Common myeloid progenitor, CD34-positive (primary cell): ENCODE measurements at regions not wholly inside any gene's neighbourhood (a gene's known extent, or its start where the extent isn't known, plus 50 kb on each side); places are given as distances from the start of the nearest gene placed in this dataset.

ENCODE experiments used
- CTCF ChIA-PET: fragments of 350-600 bp; sonication (Branson Sonifier 250); formaldehyde crosslinking; loops from one replicate; lab custom pipeline; 2021; ENCODE audit warnings: antibody characterized with exemption; lab: Charles Lee
- POLR2A ChIA-PET: fragments of 350-600 bp; sonication (Branson Sonifier 250); formaldehyde crosslinking; loops from one replicate; lab custom pipeline; 2021; ENCODE audit warnings: antibody characterized with exemption; lab: Charles Lee
- DNase-seq, 3 donors: peaks; one replicate each; pipeline versions ENCODE4 v3.0.0 to v3.0.0-alpha.2; 2013
- H3K27ac ChIP-seq, 2 experiments: 1 replicate in 1 of 2; 2 replicates in 1 of 2; pipeline ENCODE4 v1.7.0; 2013; ENCODE audit warnings: inconsistent platforms in 2 of 2, low read length in 2 of 2, mild to moderate bottlenecking in 2 of 2, low read depth in 1 of 2, moderate library complexity in 1 of 2; ENCODE audit not compliant: severe bottlenecking in 2 of 2, insufficient read depth in 1 of 2, poor library complexity in 1 of 2
- H3K27me3 ChIP-seq, 5 experiments: replicated peaks in 2 of 5; 1 replicate in 3 of 5; 2 replicates in 2 of 5; pipeline versions ENCODE4 v1.6.1 to v1.7.0; 2013; ENCODE audit warnings: low read length in 4 of 5, mild to moderate bottlenecking in 2 of 5, moderate library complexity in 2 of 5, inconsistent platforms in 1 of 5; ENCODE audit not compliant: insufficient read depth in 5 of 5, control insufficient read depth in 4 of 5
- H3K36me3 ChIP-seq, 4 experiments: 1 replicate in 2 of 4; 2 replicates in 2 of 4; pipeline versions ENCODE4 v1.6.1 to v1.7.0; 2013; ENCODE audit warnings: low read length in 3 of 4, control low read depth in 1 of 4, mild to moderate bottlenecking in 1 of 4; ENCODE audit not compliant: control insufficient read depth in 4 of 4, insufficient read depth in 4 of 4
- H3K4me1 ChIP-seq, 4 experiments: 1 replicate in 3 of 4; 2 replicates in 1 of 4; pipeline versions ENCODE4 v1.6.1 to v1.7.1; 2013; ENCODE audit warnings: low read length in 3 of 4, mild to moderate bottlenecking in 3 of 4, control low read depth in 1 of 4, inconsistent platforms in 1 of 4, moderate library complexity in 1 of 4; ENCODE audit not compliant: control insufficient read depth in 4 of 4, insufficient read depth in 4 of 4; ENCODE audit errors: control extremely low read depth in 1 of 4
- H3K4me3 ChIP-seq, 7 experiments: 1 replicate in 4 of 7; 2 replicates in 3 of 7; pipeline versions ENCODE4 v1.5.1 to v1.7.0; 2013; ENCODE audit warnings: mild to moderate bottlenecking in 7 of 7, low read length in 6 of 7, moderate library complexity in 6 of 7, inconsistent platforms in 2 of 7, low read depth in 2 of 7, control low read depth in 1 of 7; ENCODE audit not compliant: insufficient read depth in 4 of 7, control insufficient read depth in 1 of 7; ENCODE audit errors: extremely low read depth in 1 of 7
- H3K9me3 ChIP-seq, 5 experiments: 1 replicate in 4 of 5; 2 replicates in 1 of 5; pipeline versions ENCODE4 v1.6.1 to v1.7.1; 2013; ENCODE audit warnings: low read length in 4 of 5, mild to moderate bottlenecking in 2 of 5, inconsistent platforms in 1 of 5, low read depth in 1 of 5, moderate library complexity in 1 of 5; ENCODE audit not compliant: control insufficient read depth in 4 of 5, insufficient read depth in 2 of 5; ENCODE audit errors: control extremely low read depth in 1 of 5
- WGBS: methylation state at CpG from one replicate; pipeline ENCODE4 v1.1.5; 2013; ENCODE audit not compliant: insufficient coverage; 5-methylcytosine and 5-hydroxymethylcytosine counted together

GRCh38 chrX:82589410-82589809 is 918.7 kb upstream of the POU3F4 start:
- no peaks in the 10 kb centered on the region for H3K36me3 ChIP-seq
- no peak for DNase-seq
- H3K9me3 ChIP-seq: no peaks in the 10 kb centered on the region
- no peak overlapping the region for H3K4me3 ChIP-seq
- ChIA-PET CTCF (no interaction called here), POLR2A (no interaction called here)
- no peaks in the 10 kb centered on the region for H3K27me3 ChIP-seq
- no peak overlapping the region for H3K27ac ChIP-seq
- no peaks in the 10 kb centered on the region for H3K4me1 ChIP-seq
- WGBS: no CpG with 5 or more reads among the region's 5 CpGs

GRCh38 chrX:82591421-82591820 is 916.7 kb upstream of the POU3F4 start:
- no peaks in the 10 kb centered on the region for H3K9me3 ChIP-seq
- ChIA-PET CTCF (no interaction called here), POLR2A (no interaction called here)
- no peaks in the 10 kb centered on the region for H3K4me1 ChIP-seq
- 70% methylated on average over 1 of the region's 3 CpGs for WGBS
- H3K4me3 ChIP-seq: no peak overlapping the region
- no peaks in the 10 kb centered on the region for H3K36me3 ChIP-seq
- H3K27ac ChIP-seq: no peak overlapping the region
- H3K27me3 ChIP-seq: no peaks in the 10 kb centered on the region
- DNase-seq: no peak

- POLR2A ChIA-PET: no interaction called here
- no peaks in the 10 kb centered on the region for H3K27me3 ChIP-seq
- CTCF ChIA-PET: no interaction called here
- H3K36me3 ChIP-seq: no peaks in the 10 kb centered on the region
- H3K4me3 ChIP-seq: no peak overlapping the region
- WGBS: no CpG with 5 or more reads among the region's 1 CpG
- no peaks in the 10 kb centered on the region for H3K9me3 ChIP-seq
- no peaks in the 10 kb centered on the region for H3K4me1 ChIP-seq
- no peak overlapping the region for H3K27ac ChIP-seq
- DNase-seq: no peak
These were observed 881.1 kb upstream of the POU3F4 start for GRCh38 chrX:82626978-82627377.

GRCh38 chrX:82627568-82627967 is 880.5 kb upstream of the POU3F4 start:
- H3K4me3 ChIP-seq: no peak overlapping the region
- WGBS: 82% methylated on average over 3 of the region's 4 CpGs
- H3K36me3 ChIP-seq: no peaks in the 10 kb centered on the region
- DNase-seq: no peak
- POLR2A ChIA-PET: no interaction called here
- no peaks in the 10 kb centered on the region for H3K9me3 ChIP-seq
- H3K27ac ChIP-seq: no peak overlapping the region
- H3K27me3 ChIP-seq: no peaks in the 10 kb centered on the region
- H3K4me1 ChIP-seq: no peaks in the 10 kb centered on the region
- CTCF ChIA-PET: no interaction called here

GRCh38 chrX:82648062-82648461 is 860.0 kb upstream of the POU3F4 start:
- no peak for DNase-seq
- CTCF ChIA-PET: no interaction called here

GRCh38 chrX:82649645-82650044 is 858.4 kb upstream of the POU3F4 start:
- Histone ChIP-seq H3K4me1 (no peaks in the 10 kb centered on the region), H3K27ac (no peak overlapping the region), H3K27me3 (no peaks in the 10 kb centered on the region), H3K36me3 (no peaks in the 10 kb centered on the region), H3K4me3 (no peak overlapping the region), H3K9me3 (peaks cover 0 to 4% (median 0%) of the 10 kb centered on the region in 5 experiments)
- DNase-seq: no peak
- ChIA-PET POLR2A (no interaction called here), CTCF (interaction anchor here (0.6 kb wide), 1 partner anchor 11 kb away, joined by 3 read pairs; no protein-coding TSS in a partner anchor)
- 79% methylated on average over 2 of the region's 5 CpGs for WGBS

More at GRCh38 chrX:82648062-82648461, 860.0 kb upstream of the POU3F4 start:
- no peaks in the 10 kb centered on the region for H3K27me3 ChIP-seq
- no CpG with 5 or more reads among the region's 2 CpGs for WGBS
- H3K9me3 ChIP-seq: peaks cover 0 to 4% (median 0%) of the 10 kb centered on the region in 5 experiments
- H3K27ac ChIP-seq: no peak overlapping the region
- H3K36me3 ChIP-seq: no peaks in the 10 kb centered on the region
- POLR2A ChIA-PET: no interaction called here
- no peak overlapping the region for H3K4me3 ChIP-seq
- no peaks in the 10 kb centered on the region for H3K4me1 ChIP-seq

GRCh38 chrX:82658492-82658891 is 849.6 kb upstream of the POU3F4 start:
- Histone ChIP-seq H3K4me3 (no peak overlapping the region), H3K27ac (no peak overlapping the region), H3K36me3 (no peaks in the 10 kb centered on the region), H3K4me1 (no peaks in the 10 kb centered on the region), H3K27me3 (no peaks in the 10 kb centered on the region), H3K9me3 (no peaks in the 10 kb centered on the region)
- WGBS: no CpG with 5 or more reads among the region's 3 CpGs
- no peak for DNase-seq
- ChIA-PET CTCF (no interaction called here), POLR2A (no interaction called here)
